ENCODE measurements at regions not wholly inside any gene's neighbourhood (a gene's known extent, or its start where the extent isn't known, plus 50 kb on each side); places are given as distances from the start of the nearest gene placed in this dataset.

- TF ChIP-seq POLR2A (IDR thresholded peaks at IDR 0.05; ENCODE audit: low read length) (no peak), GATA1 (IDR thresholded peaks at IDR 0.05; ENCODE audit: low read depth, low read length) (no peak)
These were observed 453.0 kb upstream of the CDH20 start for GRCh38 chr18:60880184-60880583.
